Heart right ventricle (tissue), 16 donors: ENCODE measurements at regions not wholly inside any gene's neighbourhood (a gene's known extent, or its start where the extent isn't known, plus 50 kb on each side); places are given as distances from the start of the nearest gene placed in this dataset.
"Not testable (repeated sequence)": the region's sequence is repeated elsewhere in the genome, so short reads cannot be mapped to it uniquely, and the experiment has no call there.

Source experiments
- ATAC-seq, 8 donors: fragments of 200-7000 bp; cut with Tn5 transposase; one replicate each; pipeline ENCODE4 v1.9.1; 2020; ENCODE audit warnings: mild to moderate bottlenecking in 8 of 8, moderate library complexity in 8 of 8, moderate number of reproducible peaks in 1 of 8
- DNase-seq, 2 donors: peaks; one replicate each; pipeline ENCODE4 v3.0.0-alpha.2; 2020
- H3K27ac ChIP-seq, 10 donors: fragments of 200-600 bp; sonication (generic) in 2 of 10; one replicate each; pipeline versions ENCODE4 v1.5.0 to v1.8.0; 2020 to 2022; ENCODE audit warnings: mild to moderate bottlenecking in 3 of 10
- H3K27me3 ChIP-seq, 7 donors: fragments of 200-600 bp; one replicate each; pipeline ENCODE4 v1.8.0; 2021 to 2022; ENCODE audit warnings: mild to moderate bottlenecking in 2 of 7
- H3K36me3 ChIP-seq, 9 donors: fragments of 200-600 bp; sonication (generic) in 1 of 9; one replicate each; pipeline versions ENCODE4 v1.5.0 to v1.8.0; 2020 to 2022; ENCODE audit warnings: mild to moderate bottlenecking in 2 of 9
- H3K4me1 ChIP-seq, 9 donors: fragments of 200-600 bp; sonication (generic) in 1 of 9; one replicate each; pipeline versions ENCODE4 v1.5.0 to v1.8.0; 2020 to 2022; ENCODE audit warnings: mild to moderate bottlenecking in 4 of 9
- H3K4me3 ChIP-seq, 10 donors: fragments of 200-600 bp; sonication (generic) in 2 of 10; one replicate each; pipeline versions ENCODE4 v1.5.0 to v1.8.0; 2020 to 2022; ENCODE audit warnings: mild to moderate bottlenecking in 7 of 10, moderate library complexity in 2 of 10
- H3K9me3 ChIP-seq, 11 donors: fragments of 200-600 bp in 10 of 11; sonication (generic) in 2 of 11; one replicate each; pipeline versions ENCODE4 v1.5.0 to v1.8.0; 2013 to 2022; ENCODE audit warnings: mild to moderate bottlenecking in 2 of 11, control low read depth in 1 of 11, moderate library complexity in 1 of 11
- CTCF ChIP-seq, 9 donors: fragments of 200-600 bp; sonication (generic) in 2 of 9; IDR thresholded peaks; one replicate each; pipeline versions ENCODE4 v1.5.0 to v1.8.0; 2021 to 2022; ENCODE audit warnings: antibody characterized with exemption in 9 of 9, mild to moderate bottlenecking in 5 of 9, moderate library complexity in 1 of 9
- WGBS, 2 donors: extraction: QIAGEN DNeasy Blood & Tissue Kit; methylation state at CpG; one replicate each; pipeline ENCODE4 v1.1.7; 2013; ENCODE audit warnings: inconsistent platforms in 1 of 2; 5-methylcytosine and 5-hydroxymethylcytosine counted together
- intact Hi-C, 10 donors: fragments of 100-400 bp; cut with DNase I; formaldehyde crosslinking; loops; one replicate each; pipeline versions ENCODE4 v1.11.1 to v1.14.2; 2022
- donor health status: Arrhythmogenic right ventricular cardiomyopathy.
- donor health status: ischemic (EF 13 %, LVEDD 7.1; RV severe dilation, severe dysfunction).
- donor health status: healthy with polysubstance abuse.
- donor health status: DM: no; HTN: yes; CAD: no.
- donor health status: DM: no; HTN: no; CAD: no.
- donor health status: ischemic (EF 25% LVEDD 6.9; RV normal size, moderate dysfunction).
- donor health status: ischemic (EF 25% LVEDD 5.7; RV mildly dilated, moderate dysfunction).
- donor health status: healthy.
- donor health status: DM: yes; HTN: yes; CAD: no.
- donor health status: Ischemic cardiomyopathy.
- donor health status: ischemic (EF 35%, LVEDD 5.7; RV mildly dilated, moderate dysfunction).
- donor health status: nonischemic (EF 11% LVEDD 7.7; RV severe dilation, severe dysfunction).
- donor health status: DM: yes; HTN: yes; CAD: no.
- donor health status: PGD.
- donor health status: ischemic (EF 29% LVEDD 5.4; RV normal size, mild dysfunction).
- donor health status: nonischemic (EF 23%, LVEDD 6.1; RV moderate dilation, normal function).

- DNase-seq: no peak
- no peak overlapping the region for H3K27ac ChIP-seq
- intact Hi-C loops: no loop called here
- no peaks in the 10 kb centered on the region for H3K36me3 ChIP-seq
- H3K9me3 ChIP-seq: peaks cover 0 to 18% (median 0%) of the 10 kb centered on the region in 11 donors
- 85 to 95% methylated on average over 1 of the region's 1 CpG for WGBS, 2 donors
- no peak for TF ChIP-seq CTCF (IDR thresholded peaks at IDR 0.05)
- ATAC-seq: no peak
- no peaks in the 10 kb centered on the region for H3K27me3 ChIP-seq
- no peaks in the 10 kb centered on the region for H3K4me1 ChIP-seq
- no peak overlapping the region for H3K4me3 ChIP-seq
These were observed 570.9 kb upstream of the RAB6C start for GRCh38 chr2:129408570-129408969.

GRCh38 chr2:129417041-129417440 is 562.4 kb upstream of the RAB6C start:
- H3K36me3 ChIP-seq, H3K4me3 ChIP-seq, H3K27me3 ChIP-seq, H3K4me1 ChIP-seq, ATAC-seq, intact Hi-C loops, H3K27ac ChIP-seq, DNase-seq, H3K9me3 ChIP-seq: not testable (repeated sequence)
- WGBS, 2 donors: 97 to 98% methylated on average over 12 to 13 of the region's 24 CpGs

- no peak for ATAC-seq
These were observed 557.4 kb upstream of the RAB6C start for GRCh38 chr2:129422028-129422427.

GRCh38 chr2:129428086-129428660 is 551.3 kb upstream of the RAB6C start:
- Histone ChIP-seq H3K27me3 (peaks cover 0 to 11% (median 0%) of the 10 kb centered on the region in 7 donors), H3K27ac (no peak overlapping the region), H3K4me1 (no peaks in the 10 kb centered on the region), H3K36me3 (no peaks in the 10 kb centered on the region), H3K9me3 (no peaks in the 10 kb centered on the region), H3K4me3 (no peak overlapping the region)
- intact Hi-C loops: no loop called here
- no peak for TF ChIP-seq CTCF (IDR thresholded peaks at IDR 0.05)
- DNase-seq (no peak), ATAC-seq (no peak)
- WGBS, 2 donors: 81 to 84% methylated on average over 10 of the region's 10 CpGs

More at GRCh38 chr2:129422028-129422427, 557.4 kb upstream of the RAB6C start:
- intact Hi-C loops: no loop called here
- Histone ChIP-seq H3K4me3 (no peak overlapping the region), H3K27me3 (peaks cover 0 to 3% (median 0%) of the 10 kb centered on the region in 7 donors), H3K36me3 (no peaks in the 10 kb centered on the region), H3K27ac (no peak overlapping the region), H3K9me3 (no peaks in the 10 kb centered on the region), H3K4me1 (no peaks in the 10 kb centered on the region)
- WGBS, 2 donors: 68 to 71% methylated on average over 1 of the region's 1 CpG
- DNase-seq: no peak
- TF ChIP-seq CTCF (IDR thresholded peaks at IDR 0.05): no peak

GRCh38 chr2:129430911-129431310 is 548.6 kb upstream of the RAB6C start:
- 78% methylated on average over 7 of the region's 7 CpGs for WGBS, 2 donors
- intact Hi-C loops: no loop called here
- Histone ChIP-seq H3K4me1 (no peaks in the 10 kb centered on the region), H3K4me3 (no peak overlapping the region), H3K27me3 (peaks cover 0 to 24% (median 0%) of the 10 kb centered on the region in 7 donors), H3K27ac (no peak overlapping the region), H3K9me3 (no peaks in the 10 kb centered on the region), H3K36me3 (no peaks in the 10 kb centered on the region)
- DNase-seq (no peak), ATAC-seq (no peak)
- TF ChIP-seq CTCF (IDR thresholded peaks at IDR 0.05): no peak
